DND-41 (cell line): ENCODE measurements at regions not wholly inside any gene's neighbourhood (a gene's known extent, or its start where the extent isn't known, plus 50 kb on each side); places are given as distances from the start of the nearest gene placed in this dataset.

ENCODE experiments used
- CTCF ChIP-seq: IDR thresholded peaks from 2 replicates; pipeline ENCODE4 v1.5.1; 2012; ENCODE audit warnings: borderline replicate concordance, low read length, moderate library complexity, mild to moderate bottlenecking; ENCODE audit not compliant: poor library complexity, severe bottlenecking; ENCODE audit errors: extremely low read depth
- EZH2 ChIP-seq: IDR thresholded peaks from 3 replicates; pipeline ENCODE4 v1.6.1; 2012; ENCODE audit warnings: borderline replicate concordance, low read depth, mild to moderate bottlenecking, moderate library complexity, low read length, inconsistent platforms; ENCODE audit not compliant: severe bottlenecking

- TF ChIP-seq CTCF (no peak), EZH2 (no peak)
These were observed 1148.5 kb upstream of the FAM98A start for GRCh38 chr2:34747643-34748042.
